HCT116 (cell line): ENCODE measurements at regions not wholly inside any gene's neighbourhood (a gene's known extent, or its start where the extent isn't known, plus 50 kb on each side); places are given as distances from the start of the nearest gene placed in this dataset.

Experiments
- ATF3 ChIP-seq: IDR thresholded peaks from 2 replicates; pipeline ENCODE4 v1.6.1; 2012
- CEBPB ChIP-seq: IDR thresholded peaks from 2 replicates; pipeline ENCODE4 v1.6.1; 2012; ENCODE audit warnings: low read depth
- CTCF ChIP-seq, 3 experiments: fragments of 200-600 bp in 1 of 3; sonication (generic) in 1 of 3; IDR thresholded peaks in 2 of 3; conservative IDR thresholded peaks in 1 of 3; 2 replicates each; pipeline ENCODE4 v1.5.1; 2012 to 2017; ENCODE audit warnings: low read depth in 2 of 3, low read length in 2 of 3, antibody characterized with exemption in 1 of 3, borderline replicate concordance in 1 of 3, control low read depth in 1 of 3, mild to moderate bottlenecking in 1 of 3, mixed read lengths in 1 of 3, mixed run types in 1 of 3, moderate library complexity in 1 of 3; ENCODE audit not compliant: insufficient read depth in 1 of 3
- EZH2phosphoT487 ChIP-seq: fragments of 200-600 bp; IDR thresholded peaks from 2 replicates; pipeline ENCODE4 v1.6.1; 2018; ENCODE audit warnings: antibody characterized with exemption, borderline replicate concordance
- MAX ChIP-seq: IDR thresholded peaks from 2 replicates; pipeline ENCODE4 v1.6.1; 2012
- POLR2A ChIP-seq: IDR thresholded peaks from 2 replicates; pipeline ENCODE4 v1.7.0; 2011; ENCODE audit warnings: borderline replicate concordance; ENCODE audit not compliant: insufficient read depth, insufficient read length; ENCODE audit errors: extremely low read depth
- POLR2AphosphoS5 ChIP-seq: IDR thresholded peaks from 2 replicates; pipeline ENCODE4 v1.6.1; 2011; ENCODE audit warnings: mild to moderate bottlenecking, low read depth, low read length, moderate library complexity
- REST ChIP-seq: IDR thresholded peaks from 2 replicates; pipeline ENCODE4 v1.6.1; 2012; ENCODE audit warnings: low read depth
- SIN3A ChIP-seq: IDR thresholded peaks from 2 replicates; pipeline ENCODE4 v1.6.1; 2012; ENCODE audit warnings: low read depth
- ZNF274 ChIP-seq: fragments of 200-500 bp; sonication (Bioruptor generic); IDR thresholded peaks from 2 replicates; pipeline ENCODE4 v1.6.1; 2014; ENCODE audit warnings: mild to moderate bottlenecking, low read depth, low read length, inconsistent platforms

GRCh38 chr14:71355324-71356201 lies 448.3 kb downstream of the PCNX1 start:
- no peak for TF ChIP-seq ATF3
- TF ChIP-seq POLR2AphosphoS5, result no peak
- TF ChIP-seq POLR2A, result no peak
- no peak for TF ChIP-seq CTCF (IDR thresholded peaks at IDR 0.05 in 2 of 3, conservative IDR thresholded peaks at IDR 0.05 in 1 of 3; ENCODE audit: borderline replicate concordance in 1 of 3, insufficient read depth in 1 of 3, low read depth in 2 of 3, low read length in 2 of 3)
- TF ChIP-seq REST, result no peak
- TF ChIP-seq MAX, result no peak
- TF ChIP-seq SIN3A, result no peak
- no peak for TF ChIP-seq ZNF274
- no peak for TF ChIP-seq CEBPB
- TF ChIP-seq EZH2phosphoT487, result no peak
